Ovary (tissue), 7 donors: ENCODE measurements at regions not wholly inside any gene's neighbourhood (a gene's known extent, or its start where the extent isn't known, plus 50 kb on each side); places are given as distances from the start of the nearest gene placed in this dataset.

Source experiments
- DNase-seq, 5 donors: peaks; one replicate each; pipeline ENCODE4 v3.0.0-alpha.2; 2019 to 2020
- H3K27ac ChIP-seq, 2 donors: fragments of 200-600 bp; one replicate each; pipeline versions ENCODE4 v1.5.1 to v1.8.0; 2019 to 2022
- H3K27me3 ChIP-seq: fragments of 200-600 bp; one replicate; pipeline ENCODE4 v1.8.0; 2022
- H3K36me3 ChIP-seq: fragments of 200-600 bp; sonication (generic); one replicate; pipeline ENCODE4 v1.5.1; 2019
- H3K4me1 ChIP-seq: one replicate; pipeline ENCODE4 v1.8.1; 2013; ENCODE audit warnings: mild to moderate bottlenecking, moderate library complexity; ENCODE audit not compliant: insufficient read depth
- H3K4me3 ChIP-seq: fragments of 200-600 bp; sonication (generic); one replicate; pipeline ENCODE4 v1.5.1; 2017
- H3K9me3 ChIP-seq, 2 donors: fragments of 200-600 bp in 1 of 2; sonication (generic) in 1 of 2; one replicate each; pipeline versions ENCODE4 v1.5.1 to v1.8.1; 2013 to 2019; ENCODE audit warnings: mild to moderate bottlenecking in 1 of 2, moderate library complexity in 1 of 2
- CTCF ChIP-seq, 3 donors: fragments of 450-650 bp in 2 of 3; fragments of 200-600 bp in 1 of 3; IDR thresholded peaks; one replicate each; pipeline versions ENCODE4 v1.5.1 to v1.8.0; 2016 to 2022; ENCODE audit warnings: antibody characterized with exemption in 3 of 3, mild to moderate bottlenecking in 1 of 3
- EP300 ChIP-seq: sonication (generic); formaldehyde crosslinking; IDR thresholded peaks from one replicate; pipeline ENCODE4 v1.6.1; 2017; ENCODE audit warnings: antibody characterized with exemption
- POLR2A ChIP-seq: fragments of 450-650 bp; IDR thresholded peaks from one replicate; pipeline ENCODE4 v1.6.1; 2017; ENCODE audit warnings: antibody characterized with exemption, mild to moderate bottlenecking, moderate library complexity
- WGBS, 3 donors: extraction: QIAGEN DNeasy Blood & Tissue Kit in 1 of 3; methylation state at CpG; one replicate each; pipeline versions ENCODE4 v1.1.5 to v1.1.7; 2013 to 2017; 5-methylcytosine and 5-hydroxymethylcytosine counted together
- intact Hi-C, 4 donors: fragments of 100-400 bp; cut with DNase I; formaldehyde crosslinking; loops; one replicate each; pipeline versions ENCODE4 v1.11.0 to v1.15.1; 2022 to 2023
- donor health status: DM: no; HTN: no; CAD: no; lungs with moderate emphysema.
- donor health status: DM: no; HTN: no; CAD: no.
- donor health status: Bipolar disorder and iron deficiency.
- donor health status: DM: no; HTN: no; CAD: no.
- donor health status: DM: yes; HTN: yes; CAD: no.

GRCh38 chr16:85461814-85462713 is 151.1 kb upstream of the GSE1 start:
- Histone ChIP-seq H3K4me3 (peak overlapping the region; percentile 35), H3K9me3 (no peaks in the 10 kb centered on the region), H3K27me3 (no peaks in the 10 kb centered on the region), H3K36me3 (no peaks in the 10 kb centered on the region), H3K27ac (peak overlapping the region; percentile 14 to 83), H3K4me1 (peaks cover 61% of the 10 kb centered on the region)
- intact Hi-C loops: no loop called here
- 1 to 4% (median 2%) methylated on average over 28 to 35 of the region's 35 CpGs for WGBS, 3 donors
- TF ChIP-seq EP300 (no peak), POLR2A (no peak), CTCF (IDR thresholded peaks at IDR 0.05) (no peak)
- DNase-seq: peak; percentile 65 to 74 (median 68)

- DNase-seq: peak in 4 of 5 donors; percentile 45 to 71 (median 56)
Observed at GRCh38 chr16:85462714-85463611, 150.2 kb upstream of the GSE1 start.

GRCh38 chr16:85463672-85464382 is 149.3 kb upstream of the GSE1 start:
- TF ChIP-seq POLR2A (no peak), EP300 (no peak), CTCF (IDR thresholded peaks at IDR 0.05) (no peak)
- peak overlapping the region; percentile 62 to 79 for H3K27ac ChIP-seq
- DNase-seq: peak in 2 of 5 donors; percentile 62
- H3K36me3 ChIP-seq: no peaks in the 10 kb centered on the region
- peaks cover 46% of the 10 kb centered on the region for H3K4me1 ChIP-seq
- no peaks in the 10 kb centered on the region for H3K9me3 ChIP-seq
- intact Hi-C loops: no loop called here
- H3K27me3 ChIP-seq: no peaks in the 10 kb centered on the region
- 48 to 66% (median 57%) methylated on average over 26 of the region's 26 CpGs for WGBS, 3 donors
- peak overlapping the region; percentile 45 for H3K4me3 ChIP-seq

More at GRCh38 chr16:85462714-85463611, 150.2 kb upstream of the GSE1 start:
- Histone ChIP-seq H3K27ac (peak overlapping the region; percentile 62 to 79), H3K36me3 (no peaks in the 10 kb centered on the region), H3K9me3 (no peaks in the 10 kb centered on the region), H3K4me1 (peaks cover 54% of the 10 kb centered on the region), H3K4me3 (peak overlapping the region; percentile 45), H3K27me3 (no peaks in the 10 kb centered on the region)
- no peak for TF ChIP-seq POLR2A
- TF ChIP-seq EP300: no peak
- no peak for TF ChIP-seq CTCF (IDR thresholded peaks at IDR 0.05)
- 6 to 15% (median 9%) methylated on average over 32 to 64 of the region's 80 CpGs for WGBS, 3 donors
- intact Hi-C loops: no loop called here
